ENCODE measurements at regions not wholly inside any gene's neighbourhood (a gene's known extent, or its start where the extent isn't known, plus 50 kb on each side); places are given as distances from the start of the nearest gene placed in this dataset.

- Mint-ChIP-seq H3K4me1 (no peaks in the 10 kb centered on the region), H3K27ac (no peak overlapping the region), H3K9me3 (no peaks in the 10 kb centered on the region), H3K4me3 (no peak overlapping the region), H3K27me3 (ENCODE audit: low read depth in 2 of 2) (peaks cover 6 to 35% of the 10 kb centered on the region in 2 donors), H3K36me3 (no peaks in the 10 kb centered on the region)
- Histone ChIP-seq H3K27me3 (ENCODE audit: control insufficient read depth, insufficient read depth, low read length) (no peaks in the 10 kb centered on the region), H3K36me3 (ENCODE audit: control insufficient read depth, insufficient read depth, low read length) (no peaks in the 10 kb centered on the region), H3K27ac (ENCODE audit: low read length) (no peak overlapping the region), H3K9me3 (ENCODE audit: control insufficient read depth, insufficient read depth, low read length) (no peaks in the 10 kb centered on the region), H3K4me3 (ENCODE audit: low read length) (no peak overlapping the region), H3K4me1 (ENCODE audit: control insufficient read depth, insufficient read depth, low read length) (no peaks in the 10 kb centered on the region)
- TF ChIP-seq CTCF (IDR thresholded peaks at IDR 0.05): no peak
- no peak for DNase-seq
- no peak for ATAC-seq
- WGBS (ENCODE audit: insufficient coverage): 95% methylated on average over 8 of the region's 11 CpGs
- intact Hi-C loops (cut with micrococcal nuclease): no loop called here
Observed at GRCh38 chr5:175579742-175580432, 78.0 kb upstream of the HRH2 start.

- intact Hi-C loops (cut with micrococcal nuclease): no loop called here
- ATAC-seq (no peak), DNase-seq (no peak)
- peaks cover 0 to 2% of the 10 kb centered on the region in 2 donors for H3K9me3 Mint-ChIP-seq
- Histone ChIP-seq H3K4me1 (ENCODE audit: control insufficient read depth, insufficient read depth, low read length) (no peaks in the 10 kb centered on the region), H3K27me3 (ENCODE audit: control insufficient read depth, insufficient read depth, low read length) (no peaks in the 10 kb centered on the region), H3K9me3 (ENCODE audit: control insufficient read depth, insufficient read depth, low read length) (no peaks in the 10 kb centered on the region), H3K4me3 (ENCODE audit: low read length) (no peak overlapping the region), H3K36me3 (ENCODE audit: control insufficient read depth, insufficient read depth, low read length) (no peaks in the 10 kb centered on the region), H3K27ac (ENCODE audit: low read length) (no peak overlapping the region)
- H3K4me1 Mint-ChIP-seq: no peaks in the 10 kb centered on the region
- 81% methylated on average over 4 of the region's 4 CpGs for WGBS (ENCODE audit: insufficient coverage)
- H3K4me3 Mint-ChIP-seq: no peak overlapping the region
- H3K27ac Mint-ChIP-seq: no peak overlapping the region
- no peaks in the 10 kb centered on the region for H3K36me3 Mint-ChIP-seq
- H3K27me3 Mint-ChIP-seq (ENCODE audit: low read depth in 2 of 2): peaks cover 9 to 10% of the 10 kb centered on the region in 2 donors
- TF ChIP-seq CTCF (IDR thresholded peaks at IDR 0.05): no peak
Observed at GRCh38 chr5:175582697-175583096, 75.2 kb upstream of the HRH2 start.

DNA sequence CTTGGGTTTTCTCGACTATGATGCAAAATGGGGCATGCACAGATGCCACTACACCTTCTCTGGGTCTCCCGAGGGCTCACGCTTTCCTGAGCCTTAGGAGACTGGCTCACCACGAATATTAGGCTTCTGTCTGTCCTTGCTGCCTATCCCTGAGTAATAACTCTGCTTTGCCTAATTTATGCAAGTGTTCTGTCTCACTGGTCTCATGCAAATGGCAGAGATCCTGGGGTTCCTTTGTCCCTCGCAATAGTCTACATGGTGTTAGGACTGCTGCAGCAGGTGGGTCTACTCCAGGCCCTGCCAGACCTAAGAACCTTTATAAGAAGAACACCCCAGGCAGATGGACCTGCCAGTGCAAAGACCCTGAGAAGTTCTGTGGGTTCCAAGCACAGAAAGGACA lies 72.3 kb upstream of the HRH2 start:
- no peaks in the 10 kb centered on the region for H3K4me1 Mint-ChIP-seq
- H3K36me3 Mint-ChIP-seq: no peaks in the 10 kb centered on the region
- Histone ChIP-seq H3K9me3 (ENCODE audit: control insufficient read depth, insufficient read depth, low read length) (no peaks in the 10 kb centered on the region), H3K4me1 (ENCODE audit: control insufficient read depth, insufficient read depth, low read length) (no peaks in the 10 kb centered on the region), H3K27me3 (ENCODE audit: control insufficient read depth, insufficient read depth, low read length) (no peaks in the 10 kb centered on the region), H3K27ac (ENCODE audit: low read length) (no peak overlapping the region), H3K4me3 (ENCODE audit: low read length) (no peak overlapping the region), H3K36me3 (ENCODE audit: control insufficient read depth, insufficient read depth, low read length) (no peaks in the 10 kb centered on the region)
- H3K4me3 Mint-ChIP-seq: no peak overlapping the region
- no peak for DNase-seq
- no peak for TF ChIP-seq CTCF (IDR thresholded peaks at IDR 0.05)
- ATAC-seq: no peak
- H3K27me3 Mint-ChIP-seq (ENCODE audit: low read depth in 2 of 2): peaks cover 0 to 11% of the 10 kb centered on the region in 2 donors
- no peak overlapping the region for H3K27ac Mint-ChIP-seq
- WGBS (ENCODE audit: insufficient coverage): 77% methylated on average over 5 of the region's 5 CpGs
- peaks cover 0 to 2% of the 10 kb centered on the region in 2 donors for H3K9me3 Mint-ChIP-seq
- intact Hi-C loops (cut with micrococcal nuclease): no loop called here

Data from natural killer cell (primary cell).